Esophagus squamous epithelium (tissue), 4 donors: ENCODE measurements at regions not wholly inside any gene's neighbourhood (a gene's known extent, or its start where the extent isn't known, plus 50 kb on each side); places are given as distances from the start of the nearest gene placed in this dataset.

ENCODE experiments used
- POLR2A ChIP-seq, 4 donors: fragments of 450-650 bp; IDR thresholded peaks; one replicate each; pipeline ENCODE4 v1.6.1; 2017; ENCODE audit warnings: antibody characterized with exemption in 4 of 4, mild to moderate bottlenecking in 4 of 4, moderate library complexity in 3 of 4
- TF ChIP-seq, protein P1 (sequence below), 6 experiments: fragments of 450-650 bp in 4 of 6; fragments of 200-600 bp in 2 of 6; sonication (generic) in 2 of 6; IDR thresholded peaks; one replicate each; pipeline ENCODE4 v1.5.1; 2016 to 2019; ENCODE audit warnings: antibody characterized with exemption in 6 of 6, mild to moderate bottlenecking in 4 of 6, moderate library complexity in 4 of 6

DNA sequence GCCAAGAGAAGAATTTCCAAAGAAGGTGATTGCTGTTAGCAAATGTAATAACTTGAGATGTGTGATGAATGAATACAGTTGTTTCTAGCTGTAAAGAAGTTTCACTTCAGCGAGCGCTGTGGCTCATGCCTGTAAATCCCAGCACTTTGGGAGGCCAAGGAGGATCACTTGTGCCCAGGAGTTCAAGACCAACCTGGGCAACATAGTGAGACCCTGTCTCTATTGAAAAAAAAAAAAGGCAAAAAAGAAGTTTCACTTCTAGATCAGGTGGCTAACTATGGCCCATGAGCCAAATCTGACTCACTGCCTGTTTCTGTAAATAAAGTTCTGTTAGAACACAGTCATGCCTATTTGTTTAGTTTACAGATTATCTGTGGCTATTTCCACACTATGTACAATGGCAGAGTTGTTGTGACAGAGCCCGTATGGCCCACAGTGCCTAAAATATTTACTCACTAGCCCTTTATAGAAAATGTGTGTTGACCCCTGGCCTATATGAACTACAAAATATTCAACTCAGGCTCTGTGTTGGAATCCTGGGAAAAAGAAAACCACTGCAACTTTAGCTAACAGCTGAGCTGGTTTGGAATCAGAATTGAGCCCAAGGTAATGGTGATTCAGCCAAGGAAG lies 54.1 kb upstream of the PRPS1 start:
- TF ChIP-seq, protein P1, sequence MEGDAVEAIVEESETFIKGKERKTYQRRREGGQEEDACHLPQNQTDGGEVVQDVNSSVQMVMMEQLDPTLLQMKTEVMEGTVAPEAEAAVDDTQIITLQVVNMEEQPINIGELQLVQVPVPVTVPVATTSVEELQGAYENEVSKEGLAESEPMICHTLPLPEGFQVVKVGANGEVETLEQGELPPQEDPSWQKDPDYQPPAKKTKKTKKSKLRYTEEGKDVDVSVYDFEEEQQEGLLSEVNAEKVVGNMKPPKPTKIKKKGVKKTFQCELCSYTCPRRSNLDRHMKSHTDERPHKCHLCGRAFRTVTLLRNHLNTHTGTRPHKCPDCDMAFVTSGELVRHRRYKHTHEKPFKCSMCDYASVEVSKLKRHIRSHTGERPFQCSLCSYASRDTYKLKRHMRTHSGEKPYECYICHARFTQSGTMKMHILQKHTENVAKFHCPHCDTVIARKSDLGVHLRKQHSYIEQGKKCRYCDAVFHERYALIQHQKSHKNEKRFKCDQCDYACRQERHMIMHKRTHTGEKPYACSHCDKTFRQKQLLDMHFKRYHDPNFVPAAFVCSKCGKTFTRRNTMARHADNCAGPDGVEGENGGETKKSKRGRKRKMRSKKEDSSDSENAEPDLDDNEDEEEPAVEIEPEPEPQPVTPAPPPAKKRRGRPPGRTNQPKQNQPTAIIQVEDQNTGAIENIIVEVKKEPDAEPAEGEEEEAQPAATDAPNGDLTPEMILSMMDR (IDR thresholded peaks at IDR 0.05), result no peak
- TF ChIP-seq POLR2A (IDR thresholded peaks at IDR 0.05), result no peak
